Vagina (tissue), 2 donors: ENCODE measurements at regions not wholly inside any gene's neighbourhood (a gene's known extent, or its start where the extent isn't known, plus 50 kb on each side); places are given as distances from the start of the nearest gene placed in this dataset.

Experiments
- DNase-seq, 2 donors: peaks; one replicate each; pipeline ENCODE4 v3.0.0-alpha.2; 2017; ENCODE audit errors: extremely low spot score in 2 of 2
- H3K27ac ChIP-seq: fragments of 200-600 bp; sonication (generic); one replicate; pipeline ENCODE4 v1.5.1; 2019
- H3K27me3 ChIP-seq: fragments of 200-600 bp; sonication (generic); one replicate; pipeline ENCODE4 v1.5.1; 2019
- H3K36me3 ChIP-seq, 2 donors: fragments of 200-600 bp; sonication (generic); one replicate each; pipeline ENCODE4 v1.5.1; 2017 to 2019
- H3K4me1 ChIP-seq: fragments of 200-600 bp; sonication (generic); one replicate; pipeline ENCODE4 v1.5.1; 2019
- H3K4me3 ChIP-seq, 2 donors: fragments of 200-600 bp; sonication (generic); 1 replicate in 1 of 2; 2 replicates in 1 of 2; pipeline ENCODE4 v1.5.1; 2016 to 2019
- H3K9me3 ChIP-seq: fragments of 200-600 bp; sonication (generic); one replicate; pipeline ENCODE4 v1.5.1; 2019
- CTCF ChIP-seq, 3 experiments: fragments of 450-650 bp in 2 of 3; fragments of 200-600 bp in 1 of 3; sonication (generic) in 1 of 3; IDR thresholded peaks; one replicate each; pipeline ENCODE4 v1.5.1; 2017 to 2019; ENCODE audit warnings: antibody characterized with exemption in 3 of 3, mild to moderate bottlenecking in 2 of 3, moderate library complexity in 2 of 3
- POLR2A ChIP-seq, 2 donors: fragments of 450-650 bp; IDR thresholded peaks; one replicate each; pipeline ENCODE4 v1.6.1; 2017; ENCODE audit warnings: antibody characterized with exemption in 2 of 2, mild to moderate bottlenecking in 2 of 2, moderate library complexity in 2 of 2
- POLR2AphosphoS5 ChIP-seq, 2 donors: sonication (generic); formaldehyde crosslinking; IDR thresholded peaks; one replicate each; pipeline ENCODE4 v1.9.0; 2017; ENCODE audit warnings: antibody characterized with exemption in 2 of 2, mild to moderate bottlenecking in 2 of 2, low read depth in 1 of 2; ENCODE audit not compliant: insufficient read depth in 1 of 2
- intact Hi-C: fragments of 100-400 bp; cut with DNase I; formaldehyde crosslinking; loops from one replicate; pipeline ENCODE4 v1.15.1; 2023

- intact Hi-C loops: no loop called here
- no peaks in the 10 kb centered on the region for H3K4me1 ChIP-seq
- no peaks in the 10 kb centered on the region for H3K36me3 ChIP-seq
- TF ChIP-seq POLR2A (IDR thresholded peaks at IDR 0.05) (no peak), POLR2AphosphoS5 (IDR thresholded peaks at IDR 0.05; ENCODE audit: insufficient read depth in 1 of 2, low read depth in 1 of 2) (no peak), CTCF (IDR thresholded peaks at IDR 0.05) (no peak)
- H3K9me3 ChIP-seq: no peaks in the 10 kb centered on the region
- no peak overlapping the region for H3K4me3 ChIP-seq
- no peak overlapping the region for H3K27ac ChIP-seq
- no peaks in the 10 kb centered on the region for H3K27me3 ChIP-seq
- DNase-seq: no peak
Measured at GRCh38 chr3:106008766-106009165, 140.0 kb upstream of the CBLB start.

- Histone ChIP-seq H3K27me3 (no peaks in the 10 kb centered on the region), H3K4me3 (no peak overlapping the region), H3K36me3 (no peaks in the 10 kb centered on the region), H3K9me3 (no peaks in the 10 kb centered on the region), H3K27ac (no peak overlapping the region), H3K4me1 (no peaks in the 10 kb centered on the region)
- TF ChIP-seq POLR2AphosphoS5 (IDR thresholded peaks at IDR 0.05; ENCODE audit: insufficient read depth in 1 of 2, low read depth in 1 of 2): no peak
- no peak for TF ChIP-seq CTCF (IDR thresholded peaks at IDR 0.05)
- TF ChIP-seq POLR2A (IDR thresholded peaks at IDR 0.05): no peak
- no peak for DNase-seq
- intact Hi-C loops: no loop called here
Measured at GRCh38 chr3:106010829-106011228, 142.0 kb upstream of the CBLB start.

GRCh38 chr3:106013971-106014370 lies 145.2 kb upstream of the CBLB start:
- TF ChIP-seq POLR2AphosphoS5 (IDR thresholded peaks at IDR 0.05; ENCODE audit: insufficient read depth in 1 of 2, low read depth in 1 of 2) (peak in 1 of 2 donors; percentile 72), POLR2A (IDR thresholded peaks at IDR 0.05) (no peak), CTCF (IDR thresholded peaks at IDR 0.05) (no peak)
- intact Hi-C loops: no loop called here
- H3K36me3 ChIP-seq: no peaks in the 10 kb centered on the region
- H3K4me1 ChIP-seq: no peaks in the 10 kb centered on the region
- H3K4me3 ChIP-seq: no peak overlapping the region
- no peak for DNase-seq
- H3K9me3 ChIP-seq: no peaks in the 10 kb centered on the region
- H3K27ac ChIP-seq: no peak overlapping the region
- no peaks in the 10 kb centered on the region for H3K27me3 ChIP-seq

- Histone ChIP-seq H3K36me3 (no peaks in the 10 kb centered on the region), H3K4me3 (no peak overlapping the region), H3K27ac (no peak overlapping the region), H3K27me3 (no peaks in the 10 kb centered on the region), H3K4me1 (no peaks in the 10 kb centered on the region), H3K9me3 (no peaks in the 10 kb centered on the region)
- intact Hi-C loops: no loop called here
- TF ChIP-seq POLR2AphosphoS5 (IDR thresholded peaks at IDR 0.05; ENCODE audit: insufficient read depth in 1 of 2, low read depth in 1 of 2) (no peak), CTCF (IDR thresholded peaks at IDR 0.05) (no peak), POLR2A (IDR thresholded peaks at IDR 0.05) (no peak)
- no peak for DNase-seq
Measured at GRCh38 chr3:106014518-106014917, 145.7 kb upstream of the CBLB start.

- no peaks in the 10 kb centered on the region for H3K36me3 ChIP-seq
- H3K27ac ChIP-seq: no peak overlapping the region
- TF ChIP-seq POLR2A (IDR thresholded peaks at IDR 0.05): no peak
- TF ChIP-seq CTCF (IDR thresholded peaks at IDR 0.05): no peak
- TF ChIP-seq POLR2AphosphoS5 (IDR thresholded peaks at IDR 0.05; ENCODE audit: insufficient read depth in 1 of 2, low read depth in 1 of 2): no peak
- no peak for DNase-seq
- no peak overlapping the region for H3K4me3 ChIP-seq
- H3K9me3 ChIP-seq: no peaks in the 10 kb centered on the region
- intact Hi-C loops: no loop called here
- H3K4me1 ChIP-seq: no peaks in the 10 kb centered on the region
- no peaks in the 10 kb centered on the region for H3K27me3 ChIP-seq
Measured at GRCh38 chr3:106014971-106015370, 146.2 kb upstream of the CBLB start.
